Activated naive CD8-positive, alpha-beta T cell treated with anti-CD3 and anti-CD28 coated beads for 36 hours (primary cell): ENCODE measurements at regions not wholly inside any gene's neighbourhood (a gene's known extent, or its start where the extent isn't known, plus 50 kb on each side); places are given as distances from the start of the nearest gene placed in this dataset.

ENCODE experiments used
- DNase-seq: peaks from one replicate; pipeline ENCODE4 v3.0.0; 2021
- H3K27ac Mint-ChIP-seq: one replicate; pipeline ENCODE4 v1.8.0; 2022; ENCODE audit warnings: mild to moderate bottlenecking, moderate library complexity, mixed read lengths
- H3K27me3 Mint-ChIP-seq: one replicate; pipeline ENCODE4 v1.8.0; 2022; ENCODE audit warnings: mild to moderate bottlenecking, mixed read lengths
- H3K36me3 Mint-ChIP-seq: one replicate; pipeline ENCODE4 v1.8.0; 2021; ENCODE audit warnings: mild to moderate bottlenecking, mixed read lengths
- H3K4me1 Mint-ChIP-seq: one replicate; pipeline ENCODE4 v1.8.0; 2021; ENCODE audit warnings: mixed read lengths
- H3K4me3 Mint-ChIP-seq: one replicate; pipeline ENCODE4 v1.8.0; 2022; ENCODE audit warnings: mild to moderate bottlenecking, moderate library complexity, mixed read lengths
- H3K9me3 Mint-ChIP-seq: one replicate; pipeline ENCODE4 v1.8.0; 2022; ENCODE audit warnings: mixed read lengths

- Mint-ChIP-seq H3K4me1 (no peaks in the 10 kb centered on the region), H3K9me3 (no peaks in the 10 kb centered on the region), H3K4me3 (no peak overlapping the region), H3K27me3 (peaks cover 11% of the 10 kb centered on the region), H3K27ac (no peak overlapping the region), H3K36me3 (no peaks in the 10 kb centered on the region)
- DNase-seq, result no peak
Measured at GRCh38 chr2:16473575-16473974, 192.1 kb downstream of the CYRIA start.

- Mint-ChIP-seq H3K4me3 (no peak overlapping the region), H3K9me3 (no peaks in the 10 kb centered on the region)
Measured at GRCh38 chr2:16470936-16471490, 194.6 kb downstream of the CYRIA start.

GRCh38 chr2:16466821-16467151 lies 198.8 kb downstream of the CYRIA start:
- H3K9me3 Mint-ChIP-seq, result no peaks in the 10 kb centered on the region
- H3K27me3 Mint-ChIP-seq, result peaks cover 20% of the 10 kb centered on the region
- H3K4me1 Mint-ChIP-seq, result peaks cover 3% of the 10 kb centered on the region
- DNase-seq, result no peak
- H3K4me3 Mint-ChIP-seq, result no peak overlapping the region
- H3K27ac Mint-ChIP-seq, result no peak overlapping the region
- H3K36me3 Mint-ChIP-seq, result no peaks in the 10 kb centered on the region

More at GRCh38 chr2:16470936-16471490, 194.6 kb downstream of the CYRIA start:
- no peak for DNase-seq
- no peaks in the 10 kb centered on the region for H3K36me3 Mint-ChIP-seq
- H3K27ac Mint-ChIP-seq, result no peak overlapping the region
- no peaks in the 10 kb centered on the region for H3K4me1 Mint-ChIP-seq
- peaks cover 11% of the 10 kb centered on the region for H3K27me3 Mint-ChIP-seq

- H3K27me3 Mint-ChIP-seq, result peaks cover 20% of the 10 kb centered on the region
- no peak overlapping the region for H3K27ac Mint-ChIP-seq
- DNase-seq, result no peak
- H3K4me1 Mint-ChIP-seq, result peaks cover 3% of the 10 kb centered on the region
- H3K4me3 Mint-ChIP-seq, result no peak overlapping the region
- H3K36me3 Mint-ChIP-seq, result no peaks in the 10 kb centered on the region
- no peaks in the 10 kb centered on the region for H3K9me3 Mint-ChIP-seq
Measured at GRCh38 chr2:16466133-16466820, 199.4 kb downstream of the CYRIA start.

GRCh38 chr2:16464641-16465040 lies 201.0 kb downstream of the CYRIA start:
- no peak for DNase-seq
- no peaks in the 10 kb centered on the region for H3K36me3 Mint-ChIP-seq

GRCh38 chr2:16462958-16463357 lies 202.7 kb downstream of the CYRIA start:
- Mint-ChIP-seq H3K27ac (no peak overlapping the region), H3K4me3 (no peak overlapping the region), H3K9me3 (peaks cover 3% of the 10 kb centered on the region), H3K36me3 (no peaks in the 10 kb centered on the region), H3K4me1 (peaks cover 3% of the 10 kb centered on the region), H3K27me3 (peaks cover 36% of the 10 kb centered on the region)
- DNase-seq, result no peak

More at GRCh38 chr2:16464641-16465040, 201.0 kb downstream of the CYRIA start:
- Mint-ChIP-seq H3K4me3 (no peak overlapping the region), H3K27me3 (peaks cover 23% of the 10 kb centered on the region), H3K27ac (no peak overlapping the region), H3K9me3 (no peaks in the 10 kb centered on the region), H3K4me1 (peaks cover 3% of the 10 kb centered on the region)

- Mint-ChIP-seq H3K27ac (no peak overlapping the region), H3K4me3 (no peak overlapping the region), H3K9me3 (peaks cover 3% of the 10 kb centered on the region), H3K27me3 (peaks cover 38% of the 10 kb centered on the region), H3K36me3 (no peaks in the 10 kb centered on the region), H3K4me1 (peaks cover 3% of the 10 kb centered on the region)
- no peak for DNase-seq
Measured at GRCh38 chr2:16461672-16462071, 204.0 kb downstream of the CYRIA start.

- peaks cover 38% of the 10 kb centered on the region for H3K27me3 Mint-ChIP-seq
- H3K27ac Mint-ChIP-seq, result no peak overlapping the region
- DNase-seq, result no peak
- H3K9me3 Mint-ChIP-seq, result peaks cover 3% of the 10 kb centered on the region
- H3K36me3 Mint-ChIP-seq, result no peaks in the 10 kb centered on the region
- no peak overlapping the region for H3K4me3 Mint-ChIP-seq
- H3K4me1 Mint-ChIP-seq, result peaks cover 3% of the 10 kb centered on the region
Measured at GRCh38 chr2:16459606-16460005, 206.0 kb downstream of the CYRIA start.

GRCh38 chr2:16454621-16455020 lies 211.0 kb downstream of the CYRIA start:
- Mint-ChIP-seq H3K27me3 (peaks cover 21% of the 10 kb centered on the region), H3K27ac (no peak overlapping the region), H3K4me3 (no peak overlapping the region), H3K4me1 (no peaks in the 10 kb centered on the region), H3K9me3 (peaks cover 3% of the 10 kb centered on the region), H3K36me3 (no peaks in the 10 kb centered on the region)
- DNase-seq, result no peak

GRCh38 chr2:16452123-16452522 lies 213.5 kb downstream of the CYRIA start:
- Mint-ChIP-seq H3K36me3 (no peaks in the 10 kb centered on the region), H3K27me3 (peaks cover 6% of the 10 kb centered on the region), H3K27ac (no peak overlapping the region), H3K4me1 (no peaks in the 10 kb centered on the region), H3K9me3 (no peaks in the 10 kb centered on the region), H3K4me3 (no peak overlapping the region)
- DNase-seq, result no peak

GRCh38 chr2:16446706-16447105 lies 218.9 kb downstream of the CYRIA start:
- no peaks in the 10 kb centered on the region for H3K4me1 Mint-ChIP-seq
- no peaks in the 10 kb centered on the region for H3K9me3 Mint-ChIP-seq
- no peak overlapping the region for H3K27ac Mint-ChIP-seq
- H3K27me3 Mint-ChIP-seq, result peaks cover 6% of the 10 kb centered on the region
- H3K36me3 Mint-ChIP-seq, result no peaks in the 10 kb centered on the region
- DNase-seq, result no peak
- H3K4me3 Mint-ChIP-seq, result no peak overlapping the region

GRCh38 chr2:16442971-16443370 lies 222.7 kb downstream of the CYRIA start:
- no peaks in the 10 kb centered on the region for H3K4me1 Mint-ChIP-seq
- H3K27me3 Mint-ChIP-seq, result peaks cover 12% of the 10 kb centered on the region
- no peak overlapping the region for H3K27ac Mint-ChIP-seq
- no peak overlapping the region for H3K4me3 Mint-ChIP-seq
- no peak for DNase-seq
- no peaks in the 10 kb centered on the region for H3K9me3 Mint-ChIP-seq
- no peaks in the 10 kb centered on the region for H3K36me3 Mint-ChIP-seq

GRCh38 chr2:16441431-16441830 lies 224.2 kb downstream of the CYRIA start:
- no peak for DNase-seq
- no peaks in the 10 kb centered on the region for H3K9me3 Mint-ChIP-seq
- H3K27me3 Mint-ChIP-seq, result peaks cover 18% of the 10 kb centered on the region
- H3K4me1 Mint-ChIP-seq, result no peaks in the 10 kb centered on the region
- no peaks in the 10 kb centered on the region for H3K36me3 Mint-ChIP-seq
- H3K4me3 Mint-ChIP-seq, result no peak overlapping the region
- H3K27ac Mint-ChIP-seq, result no peak overlapping the region

- DNase-seq, result no peak
- no peak overlapping the region for H3K27ac Mint-ChIP-seq
- H3K4me1 Mint-ChIP-seq, result no peaks in the 10 kb centered on the region
- no peaks in the 10 kb centered on the region for H3K36me3 Mint-ChIP-seq
- no peak overlapping the region for H3K4me3 Mint-ChIP-seq
- peaks cover 20% of the 10 kb centered on the region for H3K27me3 Mint-ChIP-seq
- no peaks in the 10 kb centered on the region for H3K9me3 Mint-ChIP-seq
Measured at GRCh38 chr2:16440898-16441297, 224.7 kb downstream of the CYRIA start.

- no peaks in the 10 kb centered on the region for H3K36me3 Mint-ChIP-seq
- no peak overlapping the region for H3K27ac Mint-ChIP-seq
- no peak overlapping the region for H3K4me3 Mint-ChIP-seq
- no peaks in the 10 kb centered on the region for H3K4me1 Mint-ChIP-seq
- no peak for DNase-seq
- peaks cover 27% of the 10 kb centered on the region for H3K27me3 Mint-ChIP-seq
- no peaks in the 10 kb centered on the region for H3K9me3 Mint-ChIP-seq
Measured at GRCh38 chr2:16438613-16439321, 226.9 kb downstream of the CYRIA start.

GRCh38 chr2:16437189-16437588 lies 228.4 kb downstream of the CYRIA start:
- no peaks in the 10 kb centered on the region for H3K36me3 Mint-ChIP-seq
- no peaks in the 10 kb centered on the region for H3K9me3 Mint-ChIP-seq

More at GRCh38 chr2:16437189-16437588, 228.4 kb downstream of the CYRIA start:
- peaks cover 27% of the 10 kb centered on the region for H3K27me3 Mint-ChIP-seq
- no peak overlapping the region for H3K4me3 Mint-ChIP-seq
- no peak for DNase-seq
- no peaks in the 10 kb centered on the region for H3K4me1 Mint-ChIP-seq
- no peak overlapping the region for H3K27ac Mint-ChIP-seq
